Naive thymus-derived CD4-positive, alpha-beta T cell (primary cell): ENCODE measurements at regions not wholly inside any gene's neighbourhood (a gene's known extent, or its start where the extent isn't known, plus 50 kb on each side); places are given as distances from the start of the nearest gene placed in this dataset.

Experiments
- ATAC-seq: fragments of 150-1000 bp; cut with Tn5 transposase; 2 replicates; pipeline ENCODE4 v1.10.0; 2021; ENCODE audit warnings: mild to moderate bottlenecking, moderate library complexity
- CTCF ChIA-PET: fragments of 350-600 bp; sonication (Branson Sonifier 250); formaldehyde crosslinking; loops from one replicate; lab custom pipeline; 2021; ENCODE audit warnings: antibody characterized with exemption; lab: Charles Lee
- POLR2A ChIA-PET: fragments of 350-600 bp; sonication (Branson Sonifier 250); formaldehyde crosslinking; loops from one replicate; lab custom pipeline; 2021; ENCODE audit warnings: antibody characterized with exemption, inconsistent platforms; lab: Charles Lee
- DNase-seq, 9 donors: peaks; one replicate each; pipeline versions ENCODE4 v3.0.0 to v3.0.0-alpha.2; 2020 to 2022; ENCODE audit warnings: mixed read lengths in 1 of 9
- H3K27ac ChIP-seq: one replicate; pipeline ENCODE4 v1.7.0; 2013; ENCODE audit warnings: mild to moderate bottlenecking, low read depth, low read length, moderate library complexity
- H3K27me3 ChIP-seq, 2 donors: one replicate each; pipeline ENCODE4 v1.7.0; 2013; ENCODE audit warnings: low read length in 2 of 2, mild to moderate bottlenecking in 2 of 2, moderate library complexity in 2 of 2; ENCODE audit not compliant: control insufficient read depth in 2 of 2, insufficient read depth in 2 of 2
- H3K36me3 ChIP-seq, 3 experiments: 1 replicate in 2 of 3; 2 replicates in 1 of 3; pipeline ENCODE4 v1.7.0; 2013; ENCODE audit warnings: low read length in 3 of 3, mild to moderate bottlenecking in 3 of 3, moderate library complexity in 1 of 3; ENCODE audit not compliant: insufficient read depth in 3 of 3, control insufficient read depth in 2 of 3
- H3K4me1 ChIP-seq, 2 donors: one replicate each; pipeline ENCODE4 v1.7.0; 2013; ENCODE audit warnings: low read length in 2 of 2, mild to moderate bottlenecking in 2 of 2, moderate library complexity in 1 of 2; ENCODE audit not compliant: control insufficient read depth in 2 of 2, insufficient read depth in 2 of 2
- H3K4me3 ChIP-seq: 2 replicates; pipeline ENCODE4 v1.7.0; 2013; ENCODE audit warnings: mild to moderate bottlenecking, low read length
- H3K9me3 ChIP-seq, 3 experiments: 1 replicate in 2 of 3; 2 replicates in 1 of 3; pipeline ENCODE4 v1.7.0; 2013; ENCODE audit warnings: low read length in 3 of 3; ENCODE audit not compliant: control insufficient read depth in 2 of 3
- H3K27ac Mint-ChIP-seq, 9 donors: one replicate each; pipeline ENCODE4 v1.8.0; 2020 to 2022; ENCODE audit warnings: mixed read lengths in 9 of 9, mild to moderate bottlenecking in 8 of 9, moderate library complexity in 5 of 9, inconsistent platforms in 2 of 9
- H3K27me3 Mint-ChIP-seq, 5 donors: one replicate each; pipeline ENCODE4 v1.8.0; 2021 to 2022; ENCODE audit warnings: mixed read lengths in 5 of 5, mild to moderate bottlenecking in 1 of 5
- H3K36me3 Mint-ChIP-seq, 5 donors: one replicate each; pipeline ENCODE4 v1.8.0; 2020 to 2022; ENCODE audit warnings: mixed read lengths in 5 of 5, mild to moderate bottlenecking in 3 of 5, inconsistent platforms in 1 of 5
- H3K4me1 Mint-ChIP-seq, 7 donors: one replicate each; pipeline ENCODE4 v1.8.0; 2020 to 2022; ENCODE audit warnings: mixed read lengths in 7 of 7, mild to moderate bottlenecking in 3 of 7, inconsistent platforms in 1 of 7
- H3K4me3 Mint-ChIP-seq, 10 donors: one replicate each; pipeline ENCODE4 v1.8.0; 2020 to 2022; ENCODE audit warnings: mild to moderate bottlenecking in 10 of 10, mixed read lengths in 10 of 10, moderate library complexity in 6 of 10, inconsistent platforms in 2 of 10
- H3K9me3 Mint-ChIP-seq, 11 donors: one replicate each; pipeline ENCODE4 v1.8.0; 2020 to 2022; ENCODE audit warnings: mixed read lengths in 11 of 11, mild to moderate bottlenecking in 4 of 11, inconsistent platforms in 1 of 11, moderate library complexity in 1 of 11
- intact Hi-C, 2 donors: fragments of 100-400 bp; cut with micrococcal nuclease; formaldehyde crosslinking; loops; one replicate each; pipeline ENCODE4 v1.15.1; 2023

- intact Hi-C loops, result no loop called here
- POLR2A ChIA-PET, result no interaction called here
- CTCF ChIA-PET, result no interaction called here
- DNase-seq (no peak), ATAC-seq (no peak)
- Histone ChIP-seq H3K27me3 (no peaks in the 10 kb centered on the region), H3K36me3 (no peaks in the 10 kb centered on the region), H3K9me3 (no peaks in the 10 kb centered on the region), H3K4me1 (no peaks in the 10 kb centered on the region), H3K27ac (no peak overlapping the region), H3K4me3 (no peak overlapping the region)
- Mint-ChIP-seq H3K27me3 (peaks cover 0 to 4% (median 0%) of the 10 kb centered on the region in 5 donors), H3K4me1 (peaks cover 0 to 5% (median 0%) of the 10 kb centered on the region in 7 donors), H3K9me3 (no peaks in the 10 kb centered on the region), H3K36me3 (no peaks in the 10 kb centered on the region), H3K4me3 (no peak overlapping the region), H3K27ac (no peak overlapping the region)
These were observed 811.0 kb upstream of the GJE1 start for GRCh38 chr6:141321493-141322347.

GRCh38 chr6:141316236-141316635 is 816.5 kb upstream of the GJE1 start:
- intact Hi-C loops, result no loop called here
- H3K27ac ChIP-seq, result no peak overlapping the region
- Mint-ChIP-seq H3K27me3 (peaks cover 0 to 5% (median 0%) of the 10 kb centered on the region in 5 donors), H3K4me1 (no peaks in the 10 kb centered on the region), H3K4me3 (no peak overlapping the region), H3K36me3 (no peaks in the 10 kb centered on the region), H3K9me3 (no peaks in the 10 kb centered on the region), H3K27ac (no peak overlapping the region)
- no peaks in the 10 kb centered on the region for H3K36me3 ChIP-seq
- H3K4me1 ChIP-seq, result no peaks in the 10 kb centered on the region
- ATAC-seq (no peak), DNase-seq (no peak)
- ChIA-PET POLR2A (no interaction called here), CTCF (no interaction called here)
- H3K9me3 ChIP-seq, result no peaks in the 10 kb centered on the region
- no peaks in the 10 kb centered on the region for H3K27me3 ChIP-seq
- H3K4me3 ChIP-seq, result no peak overlapping the region

GRCh38 chr6:141313986-141314385 is 818.7 kb upstream of the GJE1 start:
- H3K27ac Mint-ChIP-seq, result no peak overlapping the region
- no peak overlapping the region for H3K4me3 Mint-ChIP-seq
- Histone ChIP-seq H3K9me3 (no peaks in the 10 kb centered on the region), H3K4me3 (no peak overlapping the region), H3K36me3 (no peaks in the 10 kb centered on the region), H3K4me1 (no peaks in the 10 kb centered on the region), H3K27ac (no peak overlapping the region), H3K27me3 (no peaks in the 10 kb centered on the region)
- CTCF ChIA-PET, result no interaction called here
- POLR2A ChIA-PET, result no interaction called here
- peaks cover 0 to 13% (median 0%) of the 10 kb centered on the region in 5 donors for H3K27me3 Mint-ChIP-seq
- H3K9me3 Mint-ChIP-seq, result no peaks in the 10 kb centered on the region
- H3K4me1 Mint-ChIP-seq, result no peaks in the 10 kb centered on the region
- no peak for DNase-seq
- no peak for ATAC-seq
- intact Hi-C loops, result no loop called here
- H3K36me3 Mint-ChIP-seq, result no peaks in the 10 kb centered on the region

GRCh38 chr6:141309295-141309694 is 823.4 kb upstream of the GJE1 start:
- H3K36me3 ChIP-seq, result no peaks in the 10 kb centered on the region
- no peaks in the 10 kb centered on the region for H3K9me3 ChIP-seq
- ChIA-PET POLR2A (no interaction called here), CTCF (no interaction called here)
- Mint-ChIP-seq H3K27ac (no peak overlapping the region), H3K36me3 (no peaks in the 10 kb centered on the region), H3K4me3 (no peak overlapping the region), H3K9me3 (no peaks in the 10 kb centered on the region), H3K27me3 (peaks cover 0 to 7% (median 0%) of the 10 kb centered on the region in 5 donors), H3K4me1 (no peaks in the 10 kb centered on the region)
- ATAC-seq, result peak; percentile 62
- H3K4me1 ChIP-seq, result no peaks in the 10 kb centered on the region
- no peak overlapping the region for H3K4me3 ChIP-seq
- no peaks in the 10 kb centered on the region for H3K27me3 ChIP-seq
- H3K27ac ChIP-seq, result no peak overlapping the region
- DNase-seq, result peak in 2 of 9 donors; percentile 4 to 15
- intact Hi-C loops, result loop anchor here (1.0 to 10.0 kb wide), 5 partner anchors 174 to 803 kb away; no protein-coding TSS in a partner anchor

- CTCF ChIA-PET, result no interaction called here
- POLR2A ChIA-PET, result no interaction called here
These were observed 825.3 kb upstream of the GJE1 start for GRCh38 chr6:141307309-141307998.

GRCh38 chr6:141303907-141304306 is 828.8 kb upstream of the GJE1 start:
- no peaks in the 10 kb centered on the region for H3K9me3 Mint-ChIP-seq
- intact Hi-C loops, result loop anchor here in 1 of 2 donors (10.0 kb wide), 1 partner anchor 371 kb away; no protein-coding TSS in a partner anchor
- ChIA-PET POLR2A (no interaction called here), CTCF (no interaction called here)
- Histone ChIP-seq H3K27ac (no peak overlapping the region), H3K9me3 (no peaks in the 10 kb centered on the region), H3K36me3 (no peaks in the 10 kb centered on the region), H3K4me1 (no peaks in the 10 kb centered on the region), H3K27me3 (no peaks in the 10 kb centered on the region), H3K4me3 (no peak overlapping the region)
- H3K4me1 Mint-ChIP-seq, result no peaks in the 10 kb centered on the region
- no peak overlapping the region for H3K4me3 Mint-ChIP-seq
- no peak overlapping the region for H3K27ac Mint-ChIP-seq
- H3K36me3 Mint-ChIP-seq, result no peaks in the 10 kb centered on the region
- no peak for DNase-seq
- H3K27me3 Mint-ChIP-seq, result peaks cover 0 to 5% (median 0%) of the 10 kb centered on the region in 5 donors
- no peak for ATAC-seq

More at GRCh38 chr6:141307309-141307998, 825.3 kb upstream of the GJE1 start:
- intact Hi-C loops, result loop anchor here (5.0 to 10.0 kb wide), 2 partner anchors 255 to 367 kb away; no protein-coding TSS in a partner anchor
- no peaks in the 10 kb centered on the region for H3K36me3 Mint-ChIP-seq
- H3K36me3 ChIP-seq, result no peaks in the 10 kb centered on the region
- no peak overlapping the region for H3K4me3 Mint-ChIP-seq
- H3K27ac ChIP-seq, result no peak overlapping the region
- DNase-seq (no peak), ATAC-seq (no peak)
- H3K4me3 ChIP-seq, result no peak overlapping the region
- no peaks in the 10 kb centered on the region for H3K4me1 ChIP-seq
- H3K9me3 ChIP-seq, result no peaks in the 10 kb centered on the region
- H3K4me1 Mint-ChIP-seq, result no peaks in the 10 kb centered on the region
- no peaks in the 10 kb centered on the region for H3K27me3 ChIP-seq
- no peaks in the 10 kb centered on the region for H3K9me3 Mint-ChIP-seq
- H3K27me3 Mint-ChIP-seq, result peaks cover 0 to 7% (median 0%) of the 10 kb centered on the region in 5 donors
- H3K27ac Mint-ChIP-seq, result no peak overlapping the region
